ENCODE measurements at regions not wholly inside any gene's neighbourhood (a gene's known extent, or its start where the extent isn't known, plus 50 kb on each side); places are given as distances from the start of the nearest gene placed in this dataset.

GRCh38 chr4:161329852-161330251 is 833.9 kb downstream of the FSTL5 start:
- TF ChIP-seq MYC (IDR thresholded peaks at IDR 0.05; ENCODE audit: low read depth, low read length) (no peak), JUN (IDR thresholded peaks at IDR 0.05; ENCODE audit: borderline replicate concordance, insufficient read depth, insufficient read length, low read depth) (no peak), POLR2AphosphoS5 (IDR thresholded peaks at IDR 0.05; ENCODE audit: insufficient read depth, low read depth, low read length) (no peak), FOS (IDR thresholded peaks at IDR 0.05; ENCODE audit: borderline replicate concordance, insufficient read depth, low read length) (no peak), GATA2 (IDR thresholded peaks at IDR 0.05; ENCODE audit: insufficient read depth, insufficient read length, low read depth, low read length) (no peak), MAX (IDR thresholded peaks at IDR 0.05; ENCODE audit: insufficient read depth, insufficient read length) (no peak), EZH2 (IDR thresholded peaks at IDR 0.05; ENCODE audit: borderline replicate concordance, low read depth, low read length, severe bottlenecking) (no peak)
- Histone ChIP-seq H3K4me2 (ENCODE audit: insufficient read depth, low read length) (no peak overlapping the region), H3K27me3 (ENCODE audit: control insufficient read depth in 2 of 2, insufficient read depth in 2 of 2, low read length in 2 of 2) (peaks cover 2 to 4% of the 10 kb centered on the region in 2 experiments), H2AFZ (ENCODE audit: low read depth, low read length) (no peak overlapping the region), H3K27ac (ENCODE audit: insufficient read depth, low read depth, low read length) (no peak overlapping the region), H3K9ac (replicated peaks; ENCODE audit: extremely low read depth, insufficient read depth, low read length) (no peak overlapping the region), H3K36me3 (ENCODE audit: control insufficient read depth in 2 of 2, extremely low read depth in 1 of 2, insufficient read depth in 2 of 2, low read length in 2 of 2) (no peaks in the 10 kb centered on the region), H3K9me1 (replicated peaks; ENCODE audit: control insufficient read depth, extremely low read depth, insufficient read depth, low read length) (no peaks in the 10 kb centered on the region), H3K4me3 (replicated peaks in 1 of 3; ENCODE audit: insufficient read depth in 1 of 3, low read depth in 1 of 3, low read length in 3 of 3) (no peak overlapping the region), H3K4me1 (ENCODE audit: control insufficient read depth, extremely low read depth, insufficient read depth, low read length) (no peaks in the 10 kb centered on the region), H3K79me2 (ENCODE audit: control insufficient read depth, insufficient read depth, low read length) (no peaks in the 10 kb centered on the region), H3K9me3 (replicated peaks; ENCODE audit: control insufficient read depth, insufficient read depth, low read length) (no peaks in the 10 kb centered on the region), H4K20me1 (replicated peaks; ENCODE audit: control insufficient read depth, extremely low read depth, insufficient read depth, low read length) (no peaks in the 10 kb centered on the region)
- ChIA-PET POLR2A (no interaction called here), CTCF (interaction anchor here (1.4 kb wide), 1 partner anchor 17 kb away, joined by 4 read pairs; no protein-coding TSS in a partner anchor)
- no peak for DNase-seq (ENCODE audit: low read depth, low spot score)
- intact Hi-C loops (cut with micrococcal nuclease) (loop anchor here (10.0 kb wide), 1 partner anchor 1845 kb away; no protein-coding TSS in a partner anchor), dilution Hi-C loops (cut with MboI; ENCODE audit: extremely low pct_ligation_motif_present, low sequenced_read_pairs) (no loop called here)
- no TSS peak for BruUV-seq (replicated peaks)
- FAIRE-seq: no peak

GRCh38 chr4:161321706-161322105 is 842.1 kb downstream of the FSTL5 start:
- Histone ChIP-seq H3K4me2 (ENCODE audit: insufficient read depth, low read length) (no peak overlapping the region), H3K9me3 (replicated peaks; ENCODE audit: control insufficient read depth, insufficient read depth, low read length) (no peaks in the 10 kb centered on the region), H3K9me1 (replicated peaks; ENCODE audit: control insufficient read depth, extremely low read depth, insufficient read depth, low read length) (no peaks in the 10 kb centered on the region), H3K79me2 (ENCODE audit: control insufficient read depth, insufficient read depth, low read length) (no peaks in the 10 kb centered on the region), H3K36me3 (ENCODE audit: control insufficient read depth in 2 of 2, extremely low read depth in 1 of 2, insufficient read depth in 2 of 2, low read length in 2 of 2) (no peaks in the 10 kb centered on the region), H3K4me3 (replicated peaks in 1 of 3; ENCODE audit: insufficient read depth in 1 of 3, low read depth in 1 of 3, low read length in 3 of 3) (no peak overlapping the region), H3K27ac (ENCODE audit: insufficient read depth, low read depth, low read length) (no peak overlapping the region), H4K20me1 (replicated peaks; ENCODE audit: control insufficient read depth, extremely low read depth, insufficient read depth, low read length) (no peaks in the 10 kb centered on the region), H2AFZ (ENCODE audit: low read depth, low read length) (no peak overlapping the region), H3K9ac (replicated peaks; ENCODE audit: extremely low read depth, insufficient read depth, low read length) (no peak overlapping the region), H3K4me1 (ENCODE audit: control insufficient read depth, extremely low read depth, insufficient read depth, low read length) (no peaks in the 10 kb centered on the region), H3K27me3 (ENCODE audit: control insufficient read depth in 2 of 2, insufficient read depth in 2 of 2, low read length in 2 of 2) (peaks cover 0 to 4% of the 10 kb centered on the region in 2 experiments)
- dilution Hi-C loops (cut with MboI; ENCODE audit: extremely low pct_ligation_motif_present, low sequenced_read_pairs) (no loop called here), intact Hi-C loops (cut with micrococcal nuclease) (loop anchor here (2.0 to 10.0 kb wide), 4 partner anchors 97 to 1837 kb away; no protein-coding TSS in a partner anchor)
- FAIRE-seq (no peak), DNase-seq (ENCODE audit: low read depth, low spot score) (peak; percentile 29)
- TF ChIP-seq MAX (IDR thresholded peaks at IDR 0.05; ENCODE audit: insufficient read depth, insufficient read length) (no peak), JUN (IDR thresholded peaks at IDR 0.05; ENCODE audit: borderline replicate concordance, insufficient read depth, insufficient read length, low read depth) (no peak), POLR2A (IDR thresholded peaks at IDR 0.05; ENCODE audit: low read depth, low read length) (no peak), POLR2AphosphoS5 (IDR thresholded peaks at IDR 0.05; ENCODE audit: insufficient read depth, low read depth, low read length) (no peak), EZH2 (IDR thresholded peaks at IDR 0.05; ENCODE audit: borderline replicate concordance, low read depth, low read length, severe bottlenecking) (no peak), FOS (IDR thresholded peaks at IDR 0.05; ENCODE audit: borderline replicate concordance, insufficient read depth, low read length) (no peak), MYC (IDR thresholded peaks at IDR 0.05; ENCODE audit: low read depth, low read length) (no peak), GATA2 (IDR thresholded peaks at IDR 0.05; ENCODE audit: insufficient read depth, insufficient read length, low read depth, low read length) (no peak)
- TF ChIP-seq, protein P1, sequence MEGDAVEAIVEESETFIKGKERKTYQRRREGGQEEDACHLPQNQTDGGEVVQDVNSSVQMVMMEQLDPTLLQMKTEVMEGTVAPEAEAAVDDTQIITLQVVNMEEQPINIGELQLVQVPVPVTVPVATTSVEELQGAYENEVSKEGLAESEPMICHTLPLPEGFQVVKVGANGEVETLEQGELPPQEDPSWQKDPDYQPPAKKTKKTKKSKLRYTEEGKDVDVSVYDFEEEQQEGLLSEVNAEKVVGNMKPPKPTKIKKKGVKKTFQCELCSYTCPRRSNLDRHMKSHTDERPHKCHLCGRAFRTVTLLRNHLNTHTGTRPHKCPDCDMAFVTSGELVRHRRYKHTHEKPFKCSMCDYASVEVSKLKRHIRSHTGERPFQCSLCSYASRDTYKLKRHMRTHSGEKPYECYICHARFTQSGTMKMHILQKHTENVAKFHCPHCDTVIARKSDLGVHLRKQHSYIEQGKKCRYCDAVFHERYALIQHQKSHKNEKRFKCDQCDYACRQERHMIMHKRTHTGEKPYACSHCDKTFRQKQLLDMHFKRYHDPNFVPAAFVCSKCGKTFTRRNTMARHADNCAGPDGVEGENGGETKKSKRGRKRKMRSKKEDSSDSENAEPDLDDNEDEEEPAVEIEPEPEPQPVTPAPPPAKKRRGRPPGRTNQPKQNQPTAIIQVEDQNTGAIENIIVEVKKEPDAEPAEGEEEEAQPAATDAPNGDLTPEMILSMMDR (IDR thresholded peaks at IDR 0.05; ENCODE audit: extremely low read depth in 1 of 2, insufficient read depth in 1 of 2, low read depth in 1 of 2, low read length in 2 of 2): no peak
- BruUV-seq (replicated peaks): no TSS peak
- ChIA-PET CTCF (interaction anchor here (1.0 to 1.2 kb wide), 2 partner anchors 87 to 321 kb away, joined by 3 to 4 read pairs; no protein-coding TSS in a partner anchor), POLR2A (no interaction called here)

Data from endothelial cell of umbilical vein (primary cell).